GM12878 (cell line): ENCODE measurements at regions not wholly inside any gene's neighbourhood (a gene's known extent, or its start where the extent isn't known, plus 50 kb on each side); places are given as distances from the start of the nearest gene placed in this dataset.

Experiments used
- ATAC-seq: fragments of 200-7000 bp; cut with Tn5 transposase; 3 replicates; pipeline ENCODE4 v1.9.1; 2020; ENCODE audit warnings: mild to moderate bottlenecking, moderate library complexity
- BruUV-seq: library from RNA; stranded (reverse); fragments of 400-500 nt; replicated peaks from 2 replicates; lab custom pipeline; 2021; lab: Mats Ljungman, UMichigan
- CTCF ChIA-PET: fragments of 300-600 bp; sonication (Branson Sonifier 250); formaldehyde crosslinking; extraction: SDS; loops from one replicate; lab custom pipeline; 2021; ENCODE audit warnings: inconsistent platforms; lab: Yijun Ruan, JAX
- POLR2A ChIA-PET: fragments of 350-600 bp; formaldehyde crosslinking; extraction: SDS; loops from one replicate; lab custom pipeline; 2021; ENCODE audit warnings: inconsistent platforms; lab: Charles Lee
- RAD21 ChIA-PET: fragments of 300-600 bp; sonication (Branson Sonifier 250); formaldehyde crosslinking; loops from one replicate; lab custom pipeline; 2023; ENCODE audit warnings: antibody characterized with exemption; ENCODE audit not compliant: unreplicated experiment; lab: Charles Lee
- SMC1A ChIA-PET: fragments of 300-600 bp; sonication (Branson Sonifier 250); formaldehyde crosslinking; loops from one replicate; lab custom pipeline; 2023; ENCODE audit not compliant: unreplicated experiment, uncharacterized antibody; lab: Charles Lee
- DNase-seq: peaks from one replicate; pipeline ENCODE4 v3.0.0-alpha.2; 2011; ENCODE audit warnings: low read depth, low spot score
- FAIRE-seq: peaks from 3 replicates; lab custom pipeline; 2011; peaks lifted over from hg19 to GRCh38; lab: Jason Lieb, UNC
- H2AFZ ChIP-seq: 2 replicates; pipeline ENCODE4 v1.6.0; 2011; ENCODE audit warnings: low read depth, low read length, control low read depth; ENCODE audit not compliant: control insufficient read depth
- H3K27ac ChIP-seq: 2 replicates; pipeline ENCODE4 v1.5.1; 2011; ENCODE audit warnings: control low read depth; ENCODE audit not compliant: control insufficient read depth, insufficient read depth
- H3K27me3 ChIP-seq, 2 experiments: replicated peaks in 1 of 2; 2 replicates each; pipeline versions ENCODE4 v1.6.0 to v1.6.1; 2011; ENCODE audit warnings: low read length in 1 of 2; ENCODE audit not compliant: control insufficient read depth in 2 of 2, insufficient read depth in 2 of 2
- H3K36me3 ChIP-seq, 2 experiments: 2 replicates each; pipeline ENCODE4 v1.5.1; 2011; ENCODE audit warnings: low read length in 1 of 2; ENCODE audit not compliant: control insufficient read depth in 2 of 2, insufficient read depth in 2 of 2
- H3K4me1 ChIP-seq: 2 replicates; pipeline ENCODE4 v1.6.1; 2011; ENCODE audit warnings: mild to moderate bottlenecking, low read length, moderate library complexity, mixed read lengths; ENCODE audit not compliant: control insufficient read depth, insufficient read depth
- H3K4me2 ChIP-seq: 2 replicates; pipeline ENCODE4 v1.6.0; 2011; ENCODE audit warnings: control low read depth; ENCODE audit not compliant: control insufficient read depth, insufficient read depth
- H3K4me3 ChIP-seq: fragments of 200-600 bp; sonication (generic); 2 replicates; pipeline ENCODE4 v1.5.1; 2016
- H3K79me2 ChIP-seq: 2 replicates; pipeline ENCODE4 v1.6.0; 2011; ENCODE audit warnings: low read length; ENCODE audit not compliant: control insufficient read depth, insufficient read depth
- H3K9ac ChIP-seq: 2 replicates; pipeline ENCODE4 v1.8.0; 2011; ENCODE audit warnings: low read length, control low read depth, mixed read lengths; ENCODE audit not compliant: control insufficient read depth, insufficient read depth
- H3K9me3 ChIP-seq: replicated peaks from 3 replicates; pipeline ENCODE4 v1.5.1; 2011; ENCODE audit warnings: mild to moderate bottlenecking, low read length; ENCODE audit not compliant: control insufficient read depth, insufficient read depth
- H4K20me1 ChIP-seq: 2 replicates; pipeline ENCODE4 v1.6.0; 2011; ENCODE audit not compliant: control insufficient read depth, insufficient read depth
- CBX3 ChIP-seq: fragments of 200-600 bp; sonication (generic); IDR thresholded peaks from 2 replicates; pipeline ENCODE4 v1.6.1; 2016; ENCODE audit warnings: low read depth, borderline replicate concordance
- CHD4 ChIP-seq: fragments of 200-600 bp; sonication (generic); IDR thresholded peaks from 2 replicates; pipeline ENCODE4 v1.6.1; 2016; ENCODE audit warnings: mild to moderate bottlenecking
- EGR1 ChIP-seq, 2 experiments: IDR thresholded peaks; 1 replicate in 1 of 2; 2 replicates in 1 of 2; pipeline ENCODE4 v1.6.1; 2011 to 2012; ENCODE audit warnings: low read depth in 2 of 2, low read length in 2 of 2, borderline replicate concordance in 1 of 2, mild to moderate bottlenecking in 1 of 2, moderate library complexity in 1 of 2
- EZH2 ChIP-seq: IDR thresholded peaks from 2 replicates; pipeline ENCODE4 v1.6.1; 2012; ENCODE audit warnings: low read depth, mild to moderate bottlenecking, control low read depth, inconsistent platforms, low read length, borderline replicate concordance; ENCODE audit not compliant: control insufficient read depth
- HDAC2 ChIP-seq: fragments of 200-600 bp; sonication (generic); IDR thresholded peaks from 2 replicates; pipeline ENCODE4 v1.6.1; 2017
- RCOR1 ChIP-seq: conservative IDR thresholded peaks from 2 replicates; pipeline ENCODE4 v1.6.1; 2012; ENCODE audit warnings: low read depth, low read length, improper control_type of control experiment
- SREBF2 ChIP-seq: IDR thresholded peaks from 2 replicates; pipeline ENCODE4 v1.6.1; 2012; ENCODE audit warnings: mild to moderate bottlenecking, low read length
- SUPT20H ChIP-seq: IDR thresholded peaks from 2 replicates; pipeline ENCODE4 v1.6.1; 2011; ENCODE audit warnings: low read depth, mild to moderate bottlenecking, low read length, moderate library complexity, borderline replicate concordance; ENCODE audit not compliant: control insufficient read depth
- TCF7 ChIP-seq: IDR thresholded peaks from 2 replicates; pipeline ENCODE4 v1.6.1; 2014; ENCODE audit warnings: antibody characterized with exemption, borderline replicate concordance
- WGBS: methylation state at CpG from one replicate; pipeline ENCODE4 v1.1.6; 2016; ENCODE audit warnings: low lambda C conversion rate; ENCODE audit not compliant: insufficient replicate concordance, insufficient coverage; ENCODE audit errors: missing lambda C conversion rate; 5-methylcytosine and 5-hydroxymethylcytosine counted together
- in situ Hi-C: fragments of 300-500 bp; cut with MboI; formaldehyde crosslinking; loops from 9 replicates; pipeline ENCODE4 v1.14.3; 2018; ENCODE audit warnings: mixed read lengths
- intact Hi-C: fragments of 100-400 bp; cut with micrococcal nuclease; formaldehyde crosslinking; loops from one replicate; pipeline ENCODE4 v1.14.2; 2022; ENCODE audit not compliant: unreplicated experiment
- TF ChIP-seq, protein P1 (sequence below): fragments of 450-650 bp; formaldehyde crosslinking; IDR thresholded peaks from 2 replicates; pipeline ENCODE4 v1.5.0; 2022; ENCODE audit warnings: mild to moderate bottlenecking, missing genetic modification characterization
- TF ChIP-seq, protein P2 (sequence below): fragments of 450-650 bp; IDR thresholded peaks from 2 replicates; pipeline ENCODE4 v1.6.1; 2017; ENCODE audit warnings: mild to moderate bottlenecking
- TF ChIP-seq, protein P3 (sequence below): IDR thresholded peaks from 2 replicates; pipeline ENCODE4 v1.6.1; 2011; ENCODE audit warnings: low read depth, low read length, improper control_type of control experiment, borderline replicate concordance

DNA sequence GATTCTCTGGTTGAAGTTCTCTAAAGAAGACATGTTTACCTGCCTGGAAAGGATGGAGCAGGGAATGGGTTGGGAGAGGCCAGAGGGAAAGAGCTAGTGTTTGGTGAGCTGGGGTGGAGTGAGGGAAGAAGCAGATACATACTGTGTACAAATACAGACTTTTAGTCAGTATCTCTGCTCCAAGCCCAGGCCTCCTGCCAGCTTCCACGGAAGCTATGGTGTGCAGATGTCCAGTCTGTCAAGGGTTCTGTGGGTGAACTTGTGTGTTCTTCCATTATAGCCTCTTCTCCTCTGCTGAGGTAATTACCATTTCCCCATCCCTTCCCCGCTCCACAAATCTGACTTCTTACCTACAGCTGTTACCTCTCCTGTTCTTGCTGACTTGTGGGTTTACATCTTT is 208.6 kb downstream of the HRH4 start:
- ChIA-PET RAD21 (no interaction called here), SMC1A (no interaction called here), CTCF (no interaction called here)
- no peak for FAIRE-seq
- H3K36me3 ChIP-seq = no peaks in the 10 kb centered on the region
- H3K4me2 ChIP-seq = no peak overlapping the region
- H3K4me1 ChIP-seq = no peaks in the 10 kb centered on the region
- in situ Hi-C loops (no loop called here), intact Hi-C loops (no loop called here)
- no TSS peak for BruUV-seq
- H4K20me1 ChIP-seq = no peaks in the 10 kb centered on the region
- H3K9me3 ChIP-seq = no peaks in the 10 kb centered on the region
- 0 out of 4 replicates have a peak, but pooled peaks cover 0 to 3% of the 10 kb centered on the region in 2 experiments for H3K27me3 ChIP-seq
- no peak for TF ChIP-seq SUPT20H
- no peak for TF ChIP-seq HDAC2
- TF ChIP-seq, protein P1, sequence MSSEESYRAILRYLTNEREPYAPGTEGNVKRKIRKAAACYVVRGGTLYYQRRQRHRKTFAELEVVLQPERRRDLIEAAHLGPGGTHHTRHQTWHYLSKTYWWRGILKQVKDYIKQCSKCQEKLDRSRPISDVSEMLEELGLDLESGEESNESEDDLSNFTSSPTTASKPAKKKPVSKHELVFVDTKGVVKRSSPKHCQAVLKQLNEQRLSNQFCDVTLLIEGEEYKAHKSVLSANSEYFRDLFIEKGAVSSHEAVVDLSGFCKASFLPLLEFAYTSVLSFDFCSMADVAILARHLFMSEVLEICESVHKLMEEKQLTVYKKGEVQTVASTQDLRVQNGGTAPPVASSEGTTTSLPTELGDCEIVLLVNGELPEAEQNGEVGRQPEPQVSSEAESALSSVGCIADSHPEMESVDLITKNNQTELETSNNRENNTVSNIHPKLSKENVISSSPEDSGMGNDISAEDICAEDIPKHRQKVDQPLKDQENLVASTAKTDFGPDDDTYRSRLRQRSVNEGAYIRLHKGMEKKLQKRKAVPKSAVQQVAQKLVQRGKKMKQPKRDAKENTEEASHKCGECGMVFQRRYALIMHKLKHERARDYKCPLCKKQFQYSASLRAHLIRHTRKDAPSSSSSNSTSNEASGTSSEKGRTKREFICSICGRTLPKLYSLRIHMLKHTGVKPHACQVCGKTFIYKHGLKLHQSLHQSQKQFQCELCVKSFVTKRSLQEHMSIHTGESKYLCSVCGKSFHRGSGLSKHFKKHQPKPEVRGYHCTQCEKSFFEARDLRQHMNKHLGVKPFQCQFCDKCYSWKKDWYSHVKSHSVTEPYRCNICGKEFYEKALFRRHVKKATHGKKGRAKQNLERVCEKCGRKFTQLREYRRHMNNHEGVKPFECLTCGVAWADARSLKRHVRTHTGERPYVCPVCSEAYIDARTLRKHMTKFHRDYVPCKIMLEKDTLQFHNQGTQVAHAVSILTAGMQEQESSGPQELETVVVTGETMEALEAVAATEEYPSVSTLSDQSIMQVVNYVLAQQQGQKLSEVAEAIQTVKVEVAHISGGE (CRISPR knock-in tag) = no peak
- TF ChIP-seq, all 136 proteins: peak for 0
- Histone ChIP-seq H3K27ac (no peak overlapping the region), H3K79me2 (no peaks in the 10 kb centered on the region), H2AFZ (no peak overlapping the region), H3K9ac (no peak overlapping the region), H3K4me3 (no peak overlapping the region)
- DNase-seq (no peak), ATAC-seq (no peak)
- 20% methylated on average over 2 of the region's 2 CpGs for WGBS
- POLR2A ChIA-PET = no interaction called here

DNA sequence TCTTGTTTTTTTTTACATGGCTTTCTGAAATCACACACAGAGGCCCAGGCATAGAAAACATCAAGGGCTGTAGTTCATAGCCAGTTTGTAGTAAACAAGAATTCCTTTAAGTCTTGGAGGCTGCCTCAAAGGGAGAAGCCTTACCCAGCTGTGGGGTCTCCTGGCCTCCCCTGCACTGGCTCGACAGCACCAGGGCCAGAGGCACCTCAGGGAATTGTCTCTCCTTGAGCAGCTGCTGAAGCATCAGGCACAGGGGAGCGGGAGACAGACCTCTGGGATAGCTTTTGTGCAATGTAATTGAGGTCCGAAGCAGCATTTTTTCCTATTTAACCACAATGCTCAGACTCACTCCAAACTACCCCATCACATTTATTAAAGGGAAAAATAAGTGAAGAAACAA is 209.1 kb downstream of the HRH4 start:
- FAIRE-seq (no peak), ATAC-seq (no peak)
- RAD21 ChIA-PET = no interaction called here

More for the DNA sequence above, 209.1 kb downstream of the HRH4 start:
- CTCF ChIA-PET = no interaction called here
- Histone ChIP-seq H4K20me1 (no peaks in the 10 kb centered on the region), H3K27me3 (peaks cover 0 to 3% of the 10 kb centered on the region in 2 experiments; a peak in 1 of 4 replicates), H2AFZ (no peak overlapping the region), H3K9ac (no peak overlapping the region), H3K27ac (no peak overlapping the region), H3K4me2 (no peak overlapping the region), H3K4me3 (no peak overlapping the region), H3K36me3 (no peaks in the 10 kb centered on the region), H3K9me3 (no peaks in the 10 kb centered on the region), H3K4me1 (no peaks in the 10 kb centered on the region), H3K79me2 (no peaks in the 10 kb centered on the region)
- SMC1A ChIA-PET = no interaction called here
- no peak for TF ChIP-seq RCOR1
- TF ChIP-seq, protein P2, sequence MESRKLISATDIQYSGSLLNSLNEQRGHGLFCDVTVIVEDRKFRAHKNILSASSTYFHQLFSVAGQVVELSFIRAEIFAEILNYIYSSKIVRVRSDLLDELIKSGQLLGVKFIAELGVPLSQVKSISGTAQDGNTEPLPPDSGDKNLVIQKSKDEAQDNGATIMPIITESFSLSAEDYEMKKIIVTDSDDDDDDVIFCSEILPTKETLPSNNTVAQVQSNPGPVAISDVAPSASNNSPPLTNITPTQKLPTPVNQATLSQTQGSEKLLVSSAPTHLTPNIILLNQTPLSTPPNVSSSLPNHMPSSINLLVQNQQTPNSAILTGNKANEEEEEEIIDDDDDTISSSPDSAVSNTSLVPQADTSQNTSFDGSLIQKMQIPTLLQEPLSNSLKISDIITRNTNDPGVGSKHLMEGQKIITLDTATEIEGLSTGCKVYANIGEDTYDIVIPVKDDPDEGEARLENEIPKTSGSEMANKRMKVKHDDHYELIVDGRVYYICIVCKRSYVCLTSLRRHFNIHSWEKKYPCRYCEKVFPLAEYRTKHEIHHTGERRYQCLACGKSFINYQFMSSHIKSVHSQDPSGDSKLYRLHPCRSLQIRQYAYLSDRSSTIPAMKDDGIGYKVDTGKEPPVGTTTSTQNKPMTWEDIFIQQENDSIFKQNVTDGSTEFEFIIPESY = no peak
- TF ChIP-seq SREBF2 = no peak
- TF ChIP-seq, protein P3, sequence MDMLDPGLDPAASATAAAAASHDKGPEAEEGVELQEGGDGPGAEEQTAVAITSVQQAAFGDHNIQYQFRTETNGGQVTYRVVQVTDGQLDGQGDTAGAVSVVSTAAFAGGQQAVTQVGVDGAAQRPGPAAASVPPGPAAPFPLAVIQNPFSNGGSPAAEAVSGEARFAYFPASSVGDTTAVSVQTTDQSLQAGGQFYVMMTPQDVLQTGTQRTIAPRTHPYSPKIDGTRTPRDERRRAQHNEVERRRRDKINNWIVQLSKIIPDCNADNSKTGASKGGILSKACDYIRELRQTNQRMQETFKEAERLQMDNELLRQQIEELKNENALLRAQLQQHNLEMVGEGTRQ = no peak
- TF ChIP-seq CBX3 = no peak
- no peak for TF ChIP-seq CHD4
- no peak for TF ChIP-seq EGR1 (IDR thresholded peaks at IDR 0.05; ENCODE audit: borderline replicate concordance in 1 of 2, low read depth in 2 of 2, low read length in 2 of 2)
- TF ChIP-seq TCF7 = no peak
- no peak for TF ChIP-seq EZH2
- 0% methylated on average over 3 of the region's 3 CpGs for WGBS
- POLR2A ChIA-PET = no interaction called here
- DNase-seq = no peak
- intact Hi-C loops = no loop called here
- in situ Hi-C loops = no loop called here
- BruUV-seq = no TSS peak
